GM19035 (cell line): ENCODE measurements at regions not wholly inside any gene's neighbourhood (a gene's known extent, or its start where the extent isn't known, plus 50 kb on each side); places are given as distances from the start of the nearest gene placed in this dataset.

Source experiments
- ATAC-seq: cut with Tn5 transposase; IDR thresholded peaks from one replicate; pipeline ENCODE4 v1.9.1; 2021; ENCODE audit not compliant: unreplicated experiment

GRCh38 chr15:96576596-96576995 lies 246.1 kb downstream of the NR2F2 start:
- no peak for ATAC-seq

- no peak for ATAC-seq
Measured at GRCh38 chr15:96578393-96578792, 247.9 kb downstream of the NR2F2 start.

GRCh38 chr15:96581371-96581770 lies 250.9 kb downstream of the NR2F2 start:
- ATAC-seq, result no peak

GRCh38 chr15:96582473-96582872 lies 252.0 kb downstream of the NR2F2 start:
- ATAC-seq, result no peak

GRCh38 chr15:96583671-96584070 lies 253.2 kb downstream of the NR2F2 start:
- ATAC-seq, result no peak

DNA sequence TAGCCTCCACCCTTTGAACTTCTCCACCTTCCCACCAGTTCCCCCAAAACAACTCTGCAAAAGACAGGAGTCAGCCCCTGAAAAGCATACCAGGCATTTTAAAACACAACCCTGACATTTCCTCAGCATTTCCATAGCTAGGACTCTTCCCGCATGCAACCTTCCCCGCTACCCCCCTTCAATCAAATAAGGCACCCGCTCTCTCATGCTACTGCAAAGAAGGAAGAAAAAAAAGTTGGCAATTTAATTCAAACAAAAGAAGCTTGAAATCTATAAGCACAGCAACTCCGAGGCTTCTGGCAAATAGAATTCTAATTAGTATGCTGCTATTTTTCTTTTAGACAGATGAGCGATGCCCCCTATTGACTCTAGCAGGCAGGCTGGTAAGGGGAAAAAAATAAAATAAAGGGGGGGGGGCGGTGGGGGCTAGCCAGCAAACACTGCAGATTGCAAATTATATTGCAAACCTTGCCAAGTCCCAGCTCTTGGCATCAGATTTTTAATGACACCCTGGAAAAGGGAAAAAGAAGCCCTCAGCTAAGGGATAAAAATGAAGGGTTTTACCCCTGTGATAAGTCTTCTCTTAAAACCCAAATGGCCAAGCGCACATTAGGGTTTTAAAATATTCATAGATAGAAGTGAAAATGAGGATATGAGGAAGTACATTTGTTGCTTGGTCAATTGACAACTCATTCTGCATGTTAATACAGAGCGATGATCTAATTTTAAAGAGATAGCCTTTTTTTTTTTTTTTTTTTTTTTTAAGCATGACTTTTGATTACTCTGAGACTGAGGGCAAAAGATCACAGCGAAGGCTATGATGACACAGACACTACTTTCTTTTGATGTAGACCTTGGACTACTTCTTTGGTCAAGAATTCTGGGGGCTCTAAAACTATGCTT lies 255.2 kb downstream of the NR2F2 start:
- no peak for ATAC-seq

GRCh38 chr15:96586901-96587300 lies 256.4 kb downstream of the NR2F2 start:
- no peak for ATAC-seq

- no peak for ATAC-seq
Measured at GRCh38 chr15:96589864-96590263, 259.4 kb downstream of the NR2F2 start.

DNA sequence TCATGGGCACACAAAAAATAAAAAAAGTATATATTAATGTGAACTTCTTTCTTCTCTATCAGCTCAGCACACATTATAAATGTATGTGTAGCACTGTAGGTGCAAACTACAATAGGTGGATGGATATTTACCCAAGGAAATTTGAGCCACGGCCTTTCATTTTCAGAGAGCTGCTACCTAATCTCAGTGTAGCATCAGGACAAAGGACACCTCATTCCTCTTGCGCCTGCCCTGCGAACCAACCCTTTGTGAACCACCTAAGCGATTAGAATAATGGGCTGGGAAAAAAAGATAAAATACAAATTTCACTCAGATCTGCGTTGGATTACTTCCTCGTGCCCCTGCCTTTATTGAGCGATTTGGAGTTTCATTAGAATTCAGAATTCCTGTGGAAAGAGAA lies 263.2 kb downstream of the NR2F2 start:
- no peak for ATAC-seq

- ATAC-seq, result no peak
Measured at GRCh38 chr15:96595951-96596350, 265.5 kb downstream of the NR2F2 start.

GRCh38 chr15:96598514-96598913 lies 268.0 kb downstream of the NR2F2 start:
- no peak for ATAC-seq

DNA sequence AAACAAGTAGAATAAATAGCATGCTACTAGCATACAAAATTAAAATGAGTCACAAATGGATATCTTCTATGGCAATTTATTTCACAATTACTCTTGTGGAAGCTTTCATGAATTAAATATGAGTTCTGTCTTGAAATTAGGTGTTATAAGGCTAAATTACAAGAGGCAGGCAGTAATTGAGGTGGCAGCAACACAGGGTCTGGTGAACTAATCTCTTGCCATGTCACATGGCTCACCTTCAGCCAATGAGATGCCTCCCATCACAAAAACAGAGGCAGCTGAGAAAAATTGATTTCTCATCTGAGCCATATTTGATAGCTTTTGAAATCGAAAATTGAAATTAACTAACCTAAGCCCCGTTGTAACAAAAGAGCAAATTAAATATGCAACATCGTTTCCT lies 268.8 kb downstream of the NR2F2 start:
- no peak for ATAC-seq

- no peak for ATAC-seq
Measured at GRCh38 chr15:96600350-96600749, 269.9 kb downstream of the NR2F2 start.

DNA sequence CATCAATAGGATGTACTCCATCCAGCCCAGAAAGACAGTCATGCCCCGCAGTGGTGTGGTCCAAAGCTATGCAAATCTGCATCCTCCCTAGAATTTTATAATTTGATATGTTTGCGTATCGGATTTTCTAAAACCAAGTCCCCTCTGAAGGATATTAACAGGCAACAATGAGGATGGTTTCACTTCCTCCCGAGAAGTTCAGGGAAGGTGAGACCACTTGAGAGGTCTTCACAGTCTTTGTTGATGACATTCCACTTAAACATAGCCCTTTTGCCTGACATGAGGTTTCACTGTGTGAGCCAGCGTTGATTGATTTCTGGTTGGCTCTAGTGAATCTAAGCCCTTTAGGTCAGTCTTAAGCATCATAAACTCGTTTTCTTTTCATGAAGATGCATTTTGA lies 276.1 kb downstream of the NR2F2 start:
- no peak for ATAC-seq

DNA sequence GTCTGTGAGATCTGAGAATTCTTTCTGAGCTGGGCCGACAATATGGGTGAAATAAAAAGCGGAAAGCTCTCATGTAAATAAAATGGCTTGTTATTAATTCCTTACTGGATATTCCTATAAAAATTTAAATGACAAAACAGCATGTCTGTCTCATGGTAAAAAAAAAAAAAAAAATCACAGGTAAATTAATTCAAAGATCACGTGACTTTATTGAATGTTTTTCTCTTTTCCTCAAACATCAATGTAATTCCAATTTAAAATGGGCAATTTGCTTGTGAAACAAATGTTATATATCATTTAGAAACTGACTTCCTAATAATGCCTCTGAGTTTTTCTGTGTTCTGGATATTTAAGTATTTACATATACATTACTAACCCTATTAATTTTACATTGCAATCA lies 280.3 kb downstream of the NR2F2 start:
- ATAC-seq, result no peak

DNA sequence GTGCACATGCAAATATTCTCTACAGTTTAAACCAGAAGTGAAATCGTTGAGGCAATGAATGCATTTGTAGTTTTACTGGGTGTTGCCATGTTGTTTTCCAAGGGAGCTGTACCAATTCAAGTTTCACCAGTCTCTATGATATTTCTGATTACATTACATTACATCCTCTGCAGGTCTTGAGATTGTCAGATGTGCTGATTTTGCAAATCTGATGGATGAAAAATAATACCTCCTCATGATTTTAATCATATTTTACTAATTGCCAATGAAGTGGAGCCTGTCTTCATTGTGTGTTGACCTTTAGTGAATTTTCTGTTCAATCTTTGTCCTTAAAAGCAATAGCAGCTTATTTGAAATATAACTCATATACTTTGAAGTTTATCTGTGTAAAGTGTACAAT lies 282.4 kb downstream of the NR2F2 start:
- ATAC-seq, result no peak

DNA sequence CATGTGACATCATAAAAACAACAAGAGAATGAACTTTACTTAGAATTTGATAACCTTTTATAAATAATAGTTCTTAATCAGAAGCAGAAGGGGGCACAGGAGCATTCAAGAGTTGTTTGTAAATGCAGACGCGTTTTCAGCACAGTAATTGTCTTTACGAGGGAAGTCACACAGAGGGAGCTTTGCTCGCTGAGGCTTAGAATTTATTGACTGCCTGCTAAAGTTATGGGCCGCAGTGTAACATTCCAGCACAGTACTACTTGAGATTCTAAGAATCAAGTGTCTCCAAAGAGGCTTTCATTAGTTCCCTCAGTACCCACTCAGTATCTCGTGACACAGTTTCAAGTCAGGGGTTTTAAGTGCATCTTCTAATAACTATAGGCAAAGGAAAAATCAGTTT lies 288.7 kb downstream of the NR2F2 start:
- no peak for ATAC-seq

DNA sequence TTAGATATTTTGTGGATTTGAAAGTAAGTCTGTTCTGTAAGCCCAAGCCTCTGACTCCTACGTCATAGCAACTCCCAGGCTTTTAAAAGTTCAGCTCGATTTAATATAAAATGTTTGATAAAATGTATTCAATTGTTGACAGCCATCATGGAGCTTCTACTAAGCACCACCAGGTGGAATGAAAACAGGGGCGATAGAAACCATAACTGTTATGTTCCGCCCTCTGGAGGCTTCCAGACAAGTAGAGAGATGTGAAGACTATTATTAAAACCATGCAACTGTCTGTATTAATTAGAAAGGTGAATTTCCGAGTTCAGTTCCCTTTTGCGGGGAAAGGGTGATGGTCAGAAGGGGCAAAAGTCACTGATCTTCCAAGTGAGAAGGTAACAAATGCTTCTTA lies 292.2 kb downstream of the NR2F2 start:
- ATAC-seq, result no peak

DNA sequence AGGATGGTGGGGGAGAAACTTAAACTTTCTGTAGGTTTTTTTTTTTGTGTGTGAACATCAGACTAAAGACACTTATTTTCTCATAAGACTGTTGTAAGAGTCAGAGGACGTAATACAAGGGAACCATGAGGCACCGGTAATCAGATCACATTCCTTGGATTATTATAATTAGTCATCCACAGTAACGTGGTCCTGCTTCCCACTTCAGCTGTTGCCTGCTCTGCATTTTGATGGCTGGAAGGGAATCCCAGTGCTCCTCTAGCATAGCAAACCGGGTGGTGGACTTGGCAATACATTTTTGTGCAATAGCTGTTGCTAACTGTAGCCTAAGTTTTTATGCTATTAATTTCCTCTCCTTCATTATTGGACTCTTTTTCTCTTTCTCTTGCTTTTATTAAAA lies 294.8 kb downstream of the NR2F2 start:
- ATAC-seq, result no peak

DNA sequence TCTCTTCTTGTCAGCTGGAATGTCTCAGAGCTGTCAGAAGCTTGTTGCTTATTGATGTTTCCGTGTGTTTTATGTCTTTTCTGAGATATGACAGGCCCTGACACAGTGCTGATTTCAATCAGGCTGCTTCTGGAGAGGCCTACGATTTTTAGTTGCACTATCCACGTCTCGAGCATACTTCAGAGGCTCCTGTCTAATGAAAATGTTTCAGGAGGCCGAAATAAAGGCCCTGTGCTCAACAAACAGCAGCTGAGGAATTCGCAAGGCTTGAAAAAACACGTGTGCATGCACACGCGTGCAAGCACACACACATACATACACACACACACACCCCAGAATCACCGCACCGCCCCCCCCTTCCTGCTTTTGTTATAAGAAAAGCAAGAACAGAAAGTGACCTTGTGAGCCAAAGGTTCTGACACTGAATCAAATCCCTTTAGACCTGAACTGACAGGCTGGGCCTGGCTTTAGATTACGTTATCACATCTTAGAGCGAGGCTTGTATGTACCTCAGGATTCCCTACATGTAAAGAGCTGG lies 296.6 kb downstream of the NR2F2 start:
- ATAC-seq, result no peak

GRCh38 chr15:96629511-96629910 lies 299.0 kb downstream of the NR2F2 start:
- ATAC-seq, result no peak

GRCh38 chr15:96638793-96639192 lies 308.3 kb downstream of the NR2F2 start:
- no peak for ATAC-seq

DNA sequence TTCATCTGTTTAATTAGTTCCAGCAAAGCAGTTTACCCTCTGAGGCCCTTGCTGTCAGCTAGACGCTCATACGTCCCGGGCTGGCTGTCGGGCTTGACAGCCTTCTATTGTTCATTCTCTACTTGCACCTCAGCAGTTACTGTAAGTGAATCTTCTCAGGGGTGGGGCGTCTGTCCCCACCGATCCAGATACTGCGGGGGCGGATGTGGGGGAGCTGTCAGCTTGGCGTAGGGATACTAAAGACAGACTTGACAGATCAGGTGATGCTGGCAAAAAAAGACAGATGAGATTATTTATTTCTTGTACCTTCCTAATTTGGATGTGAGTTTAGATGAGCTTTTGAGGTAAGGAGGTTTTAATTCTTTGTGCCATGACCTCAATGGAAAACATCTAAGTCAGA lies 315.3 kb downstream of the NR2F2 start:
- no peak for ATAC-seq
